GM19372 (cell line): ENCODE measurements at regions not wholly inside any gene's neighbourhood (a gene's known extent, or its start where the extent isn't known, plus 50 kb on each side); places are given as distances from the start of the nearest gene placed in this dataset.

Experiments
- ATAC-seq: cut with Tn5 transposase; IDR thresholded peaks from one replicate; pipeline ENCODE4 v1.9.1; 2021; ENCODE audit warnings: mild to moderate bottlenecking, low read depth, moderate library complexity; ENCODE audit not compliant: unreplicated experiment

DNA sequence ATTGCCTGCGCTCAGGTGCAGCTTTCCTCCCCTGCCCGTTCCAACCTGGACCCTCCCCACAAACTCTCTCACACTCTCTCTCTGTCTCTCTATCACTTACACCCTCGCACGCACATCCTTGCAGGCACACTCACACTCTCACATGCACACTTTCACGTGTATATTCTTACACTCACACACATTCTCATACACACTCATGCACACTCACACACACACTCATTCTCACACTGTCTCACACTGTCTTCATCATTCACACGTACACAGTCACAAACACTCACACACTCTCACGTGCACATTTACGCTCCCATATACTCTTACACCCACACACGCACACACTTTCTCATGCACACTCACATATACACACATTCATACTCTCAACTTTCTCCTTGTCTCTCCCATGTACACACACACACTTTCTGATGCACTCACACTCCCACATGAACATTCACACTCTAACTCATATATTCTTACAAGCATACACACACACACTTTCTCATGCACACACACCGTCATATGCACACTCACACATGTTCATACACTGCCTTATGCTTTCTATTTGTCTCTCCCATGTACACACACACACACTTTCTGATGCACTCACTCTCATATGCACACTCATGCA is 229.3 kb downstream of the SNX18 start:
- no peak for ATAC-seq

DNA sequence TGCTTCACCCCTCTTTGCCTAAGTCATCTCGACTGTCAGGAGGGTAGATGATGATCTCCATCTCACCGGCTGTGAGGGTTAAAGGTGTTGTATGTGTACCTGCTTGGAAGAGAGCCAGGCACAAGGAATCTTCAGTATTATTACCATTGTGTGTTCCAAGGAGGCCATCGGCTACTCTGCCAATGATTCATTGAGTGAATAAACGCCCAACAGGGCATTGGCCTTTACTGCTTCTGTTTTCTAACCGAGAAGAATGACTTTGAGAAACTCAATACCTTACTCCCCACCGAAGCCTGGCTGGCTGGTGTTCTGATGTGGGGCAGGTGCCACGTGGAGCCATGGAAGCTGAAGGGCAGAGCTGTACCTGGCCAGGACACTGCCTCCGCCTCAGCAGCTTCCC is 228.8 kb downstream of the SNX18 start:
- no peak for ATAC-seq

DNA sequence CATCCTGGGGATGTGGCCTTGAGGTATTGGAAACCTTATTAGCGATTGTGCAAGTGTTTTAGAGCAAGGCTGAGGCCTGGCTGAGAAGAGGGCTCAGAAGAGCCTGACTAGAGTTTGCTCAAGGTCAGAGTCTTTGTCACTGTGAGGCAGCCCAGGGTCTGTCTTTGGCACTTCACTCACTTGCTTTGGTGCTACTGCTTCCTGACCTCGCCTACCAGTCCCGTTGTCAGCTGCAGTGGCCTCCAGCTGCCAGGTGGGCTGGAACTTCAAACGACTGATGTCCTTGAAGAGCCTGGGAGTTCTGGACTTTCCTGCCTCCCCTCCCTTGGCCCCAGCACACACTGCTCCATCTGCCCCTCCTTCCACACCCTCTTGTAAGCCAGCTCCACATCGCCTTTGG is 228.0 kb downstream of the SNX18 start:
- no peak for ATAC-seq

DNA sequence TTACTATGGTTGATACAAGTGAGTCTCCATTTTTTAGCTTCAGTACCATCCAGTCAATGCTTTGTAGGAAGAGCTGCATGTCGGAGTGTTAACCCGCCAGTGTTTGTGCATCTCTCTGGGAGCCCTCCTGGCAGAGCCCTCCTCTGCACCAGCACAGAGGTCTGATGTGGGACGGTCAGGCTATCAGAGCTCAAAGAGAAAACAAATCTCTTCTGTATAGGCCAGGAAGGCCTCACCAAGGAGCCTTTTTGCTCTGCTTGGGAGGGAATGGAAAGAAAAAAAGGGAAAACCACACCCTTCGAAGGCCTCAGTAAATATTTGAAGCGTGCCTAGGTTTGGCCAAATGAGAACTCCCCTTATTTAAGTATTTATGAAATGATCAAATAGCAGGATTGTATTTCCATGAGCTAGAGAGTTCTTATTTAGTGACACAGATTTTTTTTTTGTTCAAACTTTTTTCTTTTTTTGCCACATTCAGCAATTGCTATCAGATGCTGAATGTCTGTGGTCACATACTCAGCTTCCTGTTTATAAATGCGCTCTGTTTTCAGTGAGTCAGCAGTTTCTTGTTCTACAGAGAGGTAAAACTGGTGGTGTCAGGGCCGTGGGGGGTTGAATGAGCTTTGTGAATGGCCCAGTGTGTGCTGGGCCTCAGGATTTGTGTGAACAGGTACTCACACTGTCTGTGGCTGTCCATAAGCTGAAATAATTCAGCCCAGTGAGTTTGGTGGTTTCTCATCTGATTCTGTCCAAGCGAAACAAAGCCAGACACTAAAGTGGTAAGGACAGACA is 226.6 kb downstream of the SNX18 start:
- peak; percentile 86 for ATAC-seq

DNA sequence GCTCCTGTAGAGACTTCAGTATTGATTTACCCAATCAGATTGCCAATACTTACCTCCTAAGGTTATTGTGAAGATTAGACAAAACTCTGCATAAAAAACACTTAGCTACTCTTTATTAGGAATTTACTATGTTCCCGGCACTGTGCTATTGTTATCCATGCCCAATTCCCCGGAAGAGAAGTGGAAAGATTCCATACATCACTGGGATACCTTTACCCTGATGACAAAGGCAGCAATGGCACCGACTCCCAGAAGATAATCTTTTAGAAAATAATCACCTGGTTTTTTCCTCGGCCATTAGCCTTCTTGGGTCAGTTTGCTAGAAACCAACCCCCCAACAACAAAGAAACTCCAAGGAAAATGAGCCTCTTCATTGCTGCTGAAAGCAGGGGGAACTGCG is 226.0 kb downstream of the SNX18 start:
- no peak for ATAC-seq

DNA sequence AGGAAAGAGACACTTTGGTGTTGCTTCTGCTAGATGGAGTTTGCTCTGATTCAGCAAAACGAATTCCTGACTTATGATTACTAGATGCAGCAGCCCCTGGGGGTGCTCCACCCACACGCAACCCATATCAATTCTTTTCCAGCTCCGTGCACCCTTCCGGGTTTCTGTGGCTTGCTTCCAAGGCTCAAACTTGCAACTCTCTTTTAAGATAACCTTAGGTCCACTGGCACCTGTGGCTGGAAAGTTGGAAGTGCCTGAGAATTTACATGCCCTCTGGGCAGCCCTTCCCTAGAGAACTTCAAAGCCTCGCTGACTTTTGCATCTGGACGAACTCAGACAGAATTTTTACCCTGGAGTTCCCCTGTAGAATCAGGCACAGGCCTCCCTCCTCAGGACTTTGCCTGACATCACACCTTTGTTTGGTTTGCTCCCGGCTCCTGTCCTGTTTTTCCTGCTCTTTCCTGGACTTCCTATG is 224.9 kb downstream of the SNX18 start:
- ATAC-seq, result no peak

DNA sequence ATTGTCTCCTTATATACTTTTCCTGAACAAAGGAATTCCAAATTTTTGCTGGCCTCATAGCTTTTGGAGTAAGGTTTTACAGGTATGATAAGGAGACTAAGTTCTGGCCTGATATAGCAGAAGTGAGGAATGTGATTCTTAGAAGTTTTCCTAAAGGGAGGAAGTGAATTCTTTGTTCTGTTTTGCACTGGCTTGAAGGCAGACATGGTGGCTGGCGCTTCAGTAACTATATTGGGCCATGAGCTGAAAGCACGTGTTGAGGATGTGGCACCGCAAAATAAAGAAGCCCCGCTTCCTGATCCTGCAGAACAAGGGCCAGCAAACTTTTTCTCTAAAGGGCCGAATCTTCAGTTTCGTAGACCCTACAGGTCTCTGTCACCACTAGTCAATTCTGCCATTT is 224.2 kb downstream of the SNX18 start:
- no peak for ATAC-seq

DNA sequence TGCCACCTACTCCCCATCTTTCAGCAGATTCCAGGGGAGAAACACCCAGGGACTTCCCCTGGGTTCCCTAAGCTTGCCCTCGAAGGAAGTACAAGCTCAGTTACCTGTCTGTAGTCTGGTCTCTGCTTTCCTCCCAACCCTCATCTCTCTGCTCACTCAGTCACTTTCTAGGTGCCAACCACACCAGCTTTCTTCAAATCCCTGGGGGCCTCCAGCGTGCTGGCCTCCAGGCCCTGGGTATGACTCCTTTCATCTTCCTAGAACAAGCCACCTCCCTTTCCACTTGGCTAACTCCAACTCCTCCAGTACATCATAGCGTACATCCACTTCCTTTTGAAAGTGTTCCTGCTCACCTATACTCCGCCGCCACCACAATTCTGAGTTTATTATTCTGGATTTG is 222.6 kb downstream of the SNX18 start:
- no peak for ATAC-seq

DNA sequence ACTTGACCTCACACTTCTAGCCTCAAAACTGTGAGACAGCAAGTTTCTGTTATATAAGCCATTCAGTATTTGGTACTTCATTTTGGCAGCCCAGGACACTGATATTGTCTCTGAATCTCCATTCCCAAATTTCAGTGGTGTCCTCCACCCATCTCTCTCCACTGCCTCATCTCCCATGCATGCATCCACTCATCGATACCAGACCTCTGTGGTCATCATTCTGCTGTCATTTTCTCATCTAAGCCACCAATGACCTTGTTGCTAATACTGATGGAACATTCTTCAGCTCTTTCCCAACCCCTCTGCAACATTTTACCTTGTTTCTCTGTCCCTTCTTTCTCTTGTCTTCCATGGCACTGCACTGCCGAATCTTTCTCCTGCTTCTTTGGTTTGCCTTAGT is 221.8 kb downstream of the SNX18 start:
- ATAC-seq, result no peak

DNA sequence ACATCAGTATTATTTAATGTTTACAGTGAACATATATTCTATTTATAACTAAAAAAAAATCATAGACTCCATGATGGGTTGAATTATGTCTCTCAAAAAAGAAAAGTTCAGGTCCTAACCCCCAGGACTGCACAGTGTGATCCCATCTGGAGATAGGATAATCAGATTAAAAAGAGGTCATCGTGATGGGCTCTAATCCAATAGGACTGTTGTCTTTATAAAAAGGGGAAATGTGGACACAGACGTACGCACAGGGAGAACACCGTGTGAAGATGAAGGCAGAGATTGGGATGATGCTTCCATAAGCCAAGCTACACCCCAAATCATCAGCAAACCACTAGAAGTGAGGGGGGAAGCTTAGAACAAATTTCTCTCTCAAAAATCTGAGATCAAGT is 221.4 kb downstream of the SNX18 start:
- ATAC-seq, result no peak

DNA sequence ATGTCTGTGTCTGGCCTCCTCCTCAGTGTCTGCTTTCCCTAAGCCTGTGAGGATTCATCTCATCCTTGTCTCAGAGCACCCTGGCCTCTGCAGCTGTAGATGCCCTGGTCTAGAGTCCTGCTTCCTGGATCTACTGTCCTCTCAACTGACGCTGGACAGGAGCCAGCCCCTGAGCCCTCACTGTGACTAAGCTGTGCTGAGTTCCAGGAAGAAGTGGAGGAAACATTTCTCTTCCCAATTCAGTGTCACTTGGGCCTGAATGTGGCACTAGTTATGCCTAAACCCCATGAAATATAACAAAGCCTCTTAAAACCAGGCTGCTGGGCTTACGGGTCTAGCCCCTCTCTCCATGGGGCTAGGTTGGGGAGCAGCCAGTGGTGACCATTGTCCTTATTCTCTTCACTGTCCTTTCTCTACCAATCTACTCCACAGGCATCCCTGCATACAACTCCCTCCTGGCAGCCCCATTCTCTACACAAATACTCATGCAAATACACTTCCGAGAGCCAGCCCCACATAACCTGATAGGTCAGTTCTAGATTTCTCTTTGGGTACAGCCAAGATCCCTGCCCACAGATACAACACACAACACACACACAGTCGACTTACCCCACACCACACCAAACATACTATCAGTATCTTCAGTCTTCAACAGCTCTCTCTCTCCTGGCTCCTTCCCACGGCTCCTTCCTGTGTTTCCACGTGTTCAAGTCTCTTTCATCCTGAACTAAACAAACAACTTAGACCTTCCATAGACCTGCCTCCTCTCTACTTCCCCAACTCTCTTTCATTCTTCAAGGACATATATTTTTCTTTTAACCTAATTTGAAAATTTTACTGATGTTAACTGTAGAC is 220.8 kb downstream of the SNX18 start:
- ATAC-seq, result no peak

DNA sequence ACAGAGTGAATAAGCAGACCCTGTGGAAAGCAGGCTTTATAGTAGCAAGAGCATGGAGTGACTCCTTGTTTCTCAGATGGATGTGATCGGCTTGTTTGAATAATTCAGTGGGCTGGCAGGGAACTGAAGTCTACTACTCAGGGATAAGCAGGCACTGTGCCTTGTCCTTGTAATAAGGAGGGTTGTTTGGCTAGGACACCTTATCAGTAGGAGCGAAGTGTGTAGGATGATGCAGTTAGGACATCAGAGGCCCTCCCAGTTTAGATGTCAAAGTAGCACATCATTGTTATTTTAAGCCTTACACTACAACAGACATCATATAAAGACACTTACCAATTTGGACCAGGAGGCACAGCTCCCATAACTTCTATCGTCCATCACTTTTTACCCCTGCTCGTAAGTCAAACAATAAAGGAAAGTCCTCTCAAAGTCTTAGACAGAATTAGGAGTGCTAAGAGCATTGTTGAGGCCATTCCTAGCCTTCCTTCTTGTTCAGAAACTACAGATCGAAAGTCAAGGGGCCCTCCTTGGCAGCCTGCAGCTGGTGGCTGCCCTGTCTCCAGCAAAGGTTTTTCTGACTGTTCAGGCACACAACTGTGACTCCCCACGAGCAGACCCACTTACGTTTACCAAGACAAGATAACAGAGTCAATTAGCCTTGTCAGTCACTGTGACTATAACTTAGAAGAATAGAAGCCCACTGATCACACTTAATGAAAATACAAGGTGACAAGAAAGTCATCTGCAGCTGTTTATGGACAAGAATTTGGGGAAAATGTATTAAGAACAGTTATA is 218.6 kb downstream of the SNX18 start:
- no peak for ATAC-seq

DNA sequence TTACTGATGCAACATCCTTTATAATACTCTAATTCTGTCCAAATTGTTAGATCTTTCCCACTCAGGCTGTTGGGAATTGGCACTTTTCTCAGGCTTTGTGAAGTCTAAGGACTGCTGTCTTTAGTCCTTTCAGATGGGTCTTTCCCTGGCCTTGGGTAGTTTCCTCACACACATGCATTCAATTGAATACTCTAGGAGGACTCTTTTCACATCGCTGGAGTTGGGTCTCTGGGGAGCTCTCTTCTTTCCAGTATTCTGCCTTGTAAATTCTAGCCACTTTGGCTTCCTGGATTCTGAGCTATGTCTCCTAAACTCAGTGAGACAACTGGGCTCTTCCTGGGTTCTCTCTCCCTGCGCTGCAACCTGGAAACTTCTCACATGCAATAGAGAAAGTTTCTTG is 215.5 kb downstream of the SNX18 start:
- no peak for ATAC-seq

DNA sequence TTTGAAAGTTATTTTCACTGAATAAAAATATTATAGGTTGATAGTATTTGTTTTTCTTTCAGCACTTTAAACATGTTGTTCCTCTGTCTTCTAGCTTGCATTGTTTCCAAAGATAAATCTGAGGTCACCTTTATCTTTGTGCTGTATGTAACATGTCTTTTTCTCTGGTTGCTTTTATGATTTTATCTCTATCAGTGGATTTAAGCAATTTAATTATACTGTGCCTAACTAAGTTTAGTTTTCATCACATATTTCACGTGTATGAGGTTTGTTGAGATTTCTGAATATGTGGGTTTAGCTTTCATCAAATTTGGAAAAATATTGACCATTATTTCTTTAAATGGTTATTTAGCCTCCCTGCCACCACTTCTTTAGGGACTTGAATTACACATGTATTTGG is 214.5 kb downstream of the SNX18 start:
- ATAC-seq, result no peak

DNA sequence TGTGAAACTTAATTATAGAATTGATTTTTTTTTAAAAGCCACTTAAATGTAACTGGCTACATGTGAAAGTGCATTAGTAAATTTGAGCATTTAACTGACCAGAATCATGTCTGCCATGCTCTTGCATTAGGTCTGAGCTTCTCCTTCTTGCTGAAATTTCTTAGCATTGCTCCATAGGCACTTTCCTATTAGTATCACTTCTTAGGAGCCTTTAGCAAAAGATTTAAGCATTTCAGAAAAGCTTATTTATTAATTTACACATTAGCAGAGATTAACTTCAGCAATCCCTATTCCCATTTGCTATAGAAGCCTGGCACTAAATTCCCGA is 211.0 kb downstream of the SNX18 start:
- no peak for ATAC-seq

DNA sequence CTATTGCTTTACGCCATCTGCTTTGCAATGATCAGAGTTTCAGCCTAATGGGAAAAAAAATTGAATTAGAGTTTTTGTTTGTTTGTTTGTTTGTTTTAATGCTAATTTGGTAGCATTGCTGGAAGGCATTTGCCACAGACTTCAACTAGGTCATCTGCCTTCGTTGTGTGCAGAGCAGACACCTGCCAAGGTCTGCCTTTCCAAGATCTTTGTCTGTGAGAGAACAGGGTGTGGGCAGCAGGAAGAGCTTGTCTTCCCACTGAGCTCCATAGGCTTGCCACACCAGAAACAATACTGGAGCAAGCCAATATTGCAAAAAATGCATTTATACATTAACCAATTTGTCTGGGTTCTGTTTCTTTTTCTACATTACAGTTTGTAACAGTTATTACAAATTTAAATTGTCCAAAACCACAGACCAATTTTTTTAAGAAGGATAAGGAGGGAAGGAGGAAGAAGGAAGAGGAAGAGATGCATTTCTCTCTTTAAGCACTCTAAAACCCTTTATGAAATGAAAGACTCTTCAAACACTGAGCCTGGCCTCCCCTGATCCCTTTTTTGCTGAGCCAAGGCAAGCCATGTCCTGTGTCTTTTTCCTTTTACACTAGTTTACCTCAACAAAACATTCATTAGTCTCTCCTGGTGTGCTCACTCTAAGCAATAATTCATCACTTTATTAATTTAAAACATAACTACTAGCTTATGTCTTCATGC is 210.5 kb downstream of the SNX18 start:
- ATAC-seq, result no peak

DNA sequence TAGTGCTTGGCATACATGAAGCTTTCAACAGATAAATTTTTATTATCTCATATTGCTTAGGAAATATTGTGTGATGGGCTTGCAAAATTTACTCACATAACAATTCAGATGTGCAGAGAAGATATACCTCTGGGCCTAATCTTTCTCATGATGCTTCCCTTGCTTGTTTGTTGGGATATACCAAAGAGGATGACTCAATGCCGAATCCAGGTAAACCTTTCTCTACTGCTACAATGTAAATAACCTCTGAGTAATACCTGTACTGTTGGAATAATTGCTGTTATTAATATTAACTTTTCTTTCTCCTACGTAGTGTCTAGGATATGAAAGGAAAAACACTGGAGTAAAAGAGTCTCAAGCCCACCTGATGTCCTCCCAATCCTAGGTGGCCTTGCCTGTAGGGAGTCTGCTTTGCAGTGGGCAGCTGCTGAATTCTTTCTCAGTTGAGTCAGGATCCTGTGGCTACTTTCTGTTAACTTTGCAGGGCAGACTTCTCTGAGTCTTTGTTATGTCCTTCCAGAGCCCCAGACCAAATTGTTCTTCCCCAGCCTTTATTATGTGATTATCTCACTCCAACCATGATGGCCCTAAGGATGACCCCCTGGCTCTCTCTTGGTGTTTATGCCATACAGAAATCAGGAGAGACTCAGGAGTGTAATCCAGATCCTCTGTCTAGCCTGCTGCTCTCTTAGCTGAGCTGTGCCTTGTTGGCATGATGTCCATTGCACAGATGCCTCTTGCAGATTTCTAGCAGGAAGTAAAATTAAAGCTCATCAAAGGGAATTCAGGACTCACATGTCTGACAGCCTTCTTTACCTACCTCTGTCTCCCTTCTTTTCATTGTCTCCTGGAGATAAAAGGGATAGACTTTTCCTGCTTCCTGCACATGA is 208.1 kb downstream of the SNX18 start:
- no peak for ATAC-seq

DNA sequence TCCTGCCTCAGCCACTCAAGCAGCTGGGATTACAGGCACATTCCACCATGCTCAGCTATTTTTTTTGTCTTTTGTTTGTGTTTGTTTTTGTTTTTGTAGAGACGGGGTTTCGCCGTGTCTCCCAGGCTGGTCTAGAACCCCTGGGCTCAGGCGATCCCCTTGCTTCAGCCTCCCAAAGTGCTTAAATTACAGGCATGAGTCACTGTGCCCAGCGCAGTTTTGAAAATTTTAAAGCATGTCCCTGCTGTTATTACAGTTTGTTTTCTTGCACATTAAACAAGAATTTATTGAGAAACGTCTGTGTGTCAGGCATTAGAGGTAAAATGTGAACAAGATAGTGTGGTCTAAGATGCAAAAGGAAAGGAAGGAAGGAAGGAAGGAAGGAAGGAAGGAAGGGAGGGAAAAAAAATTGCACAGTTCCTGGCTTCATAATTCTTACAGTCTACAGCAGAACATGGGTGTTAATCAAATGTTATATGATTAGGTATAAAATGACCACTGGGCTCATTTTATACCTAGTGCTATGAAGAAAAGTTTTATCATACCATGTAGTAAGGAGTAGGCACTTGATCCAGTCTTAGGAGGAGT is 205.4 kb downstream of the SNX18 start:
- ATAC-seq, result no peak
